RCC 7860 (cell line): ENCODE measurements at regions not wholly inside any gene's neighbourhood (a gene's known extent, or its start where the extent isn't known, plus 50 kb on each side); places are given as distances from the start of the nearest gene placed in this dataset.

ENCODE experiments used
- DNase-seq: peaks from one replicate; pipeline ENCODE4 v3.0.0-alpha.2; 2015; ENCODE audit warnings: low spot score
- FAIRE-seq: peaks from 2 replicates; lab custom pipeline; 2012; peaks lifted over from hg19 to GRCh38; lab: Jason Lieb, UNC

DNA sequence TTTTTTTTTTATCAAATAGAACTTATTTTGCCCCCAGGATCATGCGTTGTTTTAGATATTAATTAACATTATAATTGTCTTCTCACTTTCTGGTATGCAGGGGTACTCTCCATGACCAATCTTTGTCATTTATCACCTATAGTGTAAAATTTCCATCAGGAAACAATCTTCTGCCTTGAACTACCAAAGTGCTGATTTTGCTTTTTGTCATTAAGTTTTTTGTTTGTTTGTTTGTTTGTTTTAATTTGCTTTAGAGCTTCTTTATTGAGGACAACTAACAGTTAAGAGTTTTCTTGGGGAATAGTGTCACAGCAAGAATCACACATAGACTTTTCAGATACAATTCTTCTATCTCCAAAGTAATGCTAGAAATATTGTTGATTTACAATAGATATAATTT is 171.2 kb upstream of the PRPS1L1 start:
- DNase-seq (no peak), FAIRE-seq (no peak)

DNA sequence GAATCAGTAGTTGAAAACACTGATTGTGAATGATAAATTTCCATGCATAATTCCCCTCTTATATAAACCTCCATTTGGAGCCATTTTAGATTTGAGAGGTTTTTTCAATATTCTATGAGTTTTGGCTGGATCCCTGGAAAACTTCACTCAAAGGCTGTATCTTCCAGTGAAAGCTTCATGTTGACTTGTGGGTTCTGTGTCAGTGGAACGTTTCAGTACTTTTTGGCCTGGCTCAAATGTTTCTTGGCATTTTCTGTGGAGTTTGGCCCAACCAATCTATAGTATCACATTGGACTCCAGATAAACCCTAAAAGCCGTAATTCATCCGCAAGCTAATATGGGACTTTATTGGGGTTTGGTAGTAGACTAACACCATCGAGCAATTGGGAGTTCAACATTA is 172.6 kb upstream of the PRPS1L1 start:
- DNase-seq (no peak), FAIRE-seq (no peak)

DNA sequence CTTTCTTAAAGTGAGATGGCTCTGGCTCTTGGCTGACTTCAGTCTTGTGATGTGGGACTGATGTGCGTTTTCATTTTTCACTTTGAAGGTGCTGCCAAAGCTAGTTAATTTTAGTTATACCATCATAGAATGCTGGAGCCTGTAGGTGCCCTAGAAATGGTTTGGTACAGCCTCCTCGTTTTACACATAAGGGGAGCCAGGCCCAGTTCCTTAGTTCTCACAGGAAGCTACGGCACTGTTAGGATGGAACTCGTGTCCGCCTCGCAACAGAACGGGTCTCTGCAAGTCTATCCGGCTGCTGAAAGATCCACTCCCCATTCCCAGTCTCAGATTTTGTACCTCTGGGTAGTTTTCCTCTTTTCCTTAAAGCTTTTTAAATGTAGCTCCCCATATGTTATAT is 173.2 kb upstream of the PRPS1L1 start:
- FAIRE-seq (no peak), DNase-seq (no peak)

DNA sequence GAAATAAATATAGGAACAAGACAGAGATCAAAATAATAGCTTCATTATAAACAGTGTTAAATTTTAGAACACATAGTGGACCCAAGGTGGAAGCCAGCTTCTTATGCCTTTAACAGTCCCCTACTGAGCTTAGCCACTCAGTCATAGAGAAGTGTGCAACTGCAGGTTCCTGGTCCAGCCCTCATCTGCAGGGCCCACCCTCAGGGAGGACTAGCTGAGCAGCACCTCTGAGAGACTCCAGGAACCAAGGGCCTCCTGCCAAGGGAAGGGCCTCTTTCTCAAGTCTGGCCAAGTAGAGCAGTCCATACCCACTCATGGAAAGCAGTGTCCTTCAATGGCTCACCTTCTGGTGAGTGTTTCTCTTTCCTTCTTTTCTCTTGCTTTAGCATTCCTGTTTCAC is 173.7 kb upstream of the PRPS1L1 start:
- DNase-seq, result no peak
- FAIRE-seq, result no peak

DNA sequence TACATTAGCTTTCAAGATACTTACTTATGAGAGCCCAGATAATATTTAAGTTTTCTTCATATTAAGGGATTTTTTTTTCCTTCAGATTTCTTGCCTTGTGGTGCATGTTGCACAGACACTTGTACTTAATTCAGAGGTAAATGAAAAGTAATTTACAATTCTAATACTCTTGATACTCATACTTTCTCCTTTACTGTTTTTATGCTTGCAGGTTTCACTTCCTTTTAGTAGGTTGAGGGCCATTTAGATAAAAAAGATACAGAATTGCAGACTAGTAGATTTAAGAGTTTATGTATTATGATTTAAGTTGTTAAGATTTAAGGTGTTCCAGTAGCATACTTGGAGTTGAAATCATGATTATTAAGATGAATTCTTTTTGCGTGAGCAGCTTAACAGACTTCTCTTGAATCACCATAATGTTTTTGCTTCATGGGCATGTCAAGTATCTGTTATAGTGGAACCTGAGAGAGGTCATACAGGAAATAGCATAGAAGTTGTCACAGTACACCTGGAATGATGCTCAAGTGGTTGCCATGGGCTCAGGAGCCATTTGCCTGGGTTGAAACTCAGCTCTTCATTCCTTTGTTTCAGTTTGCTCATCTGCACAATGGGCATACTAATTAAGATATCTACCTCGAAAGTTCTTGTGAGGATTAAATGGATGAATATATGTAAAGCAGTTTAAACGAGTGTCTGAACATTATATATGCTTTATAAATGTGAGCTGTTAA is 174.8 kb upstream of the PRPS1L1 start:
- FAIRE-seq (no peak), DNase-seq (no peak)

DNA sequence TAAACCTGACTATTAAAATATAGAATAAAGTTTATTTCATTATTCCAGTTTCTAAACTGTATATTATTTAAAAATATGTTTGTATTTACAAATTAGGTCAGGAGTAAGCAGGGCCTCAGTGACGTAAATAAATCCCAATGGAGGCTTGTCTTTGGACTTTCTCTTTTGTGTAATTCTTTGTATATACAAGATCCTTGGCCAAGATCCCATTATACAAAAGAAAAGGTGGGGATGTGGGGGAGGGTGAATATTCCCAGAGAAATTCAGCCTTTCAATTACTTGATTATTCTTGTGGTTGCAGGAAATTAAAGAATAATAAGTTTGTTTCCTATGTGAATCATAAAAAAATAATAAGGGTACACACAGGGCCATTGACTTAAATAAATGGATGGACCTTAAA is 178.7 kb upstream of the PRPS1L1 start:
- no peak for FAIRE-seq
- DNase-seq, result no peak

DNA sequence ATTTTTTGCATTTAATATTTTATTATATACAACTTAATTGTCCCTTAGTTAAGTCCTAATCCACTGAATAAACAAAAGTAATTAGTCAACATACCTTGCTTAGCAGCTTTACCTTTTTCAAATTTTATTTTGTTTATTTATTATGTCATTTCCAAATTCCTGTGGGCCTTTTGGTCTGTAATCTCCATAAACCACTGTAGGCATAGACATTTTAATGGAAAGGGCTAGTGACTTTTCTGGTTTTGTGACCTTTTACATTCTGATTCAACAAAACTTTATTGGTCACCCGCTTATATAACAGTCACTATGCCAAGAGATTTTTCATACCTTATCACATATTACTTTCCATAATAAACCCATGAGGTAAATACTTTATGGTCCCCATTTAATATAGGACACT is 181.3 kb upstream of the PRPS1L1 start:
- DNase-seq, result no peak
- FAIRE-seq, result no peak

DNA sequence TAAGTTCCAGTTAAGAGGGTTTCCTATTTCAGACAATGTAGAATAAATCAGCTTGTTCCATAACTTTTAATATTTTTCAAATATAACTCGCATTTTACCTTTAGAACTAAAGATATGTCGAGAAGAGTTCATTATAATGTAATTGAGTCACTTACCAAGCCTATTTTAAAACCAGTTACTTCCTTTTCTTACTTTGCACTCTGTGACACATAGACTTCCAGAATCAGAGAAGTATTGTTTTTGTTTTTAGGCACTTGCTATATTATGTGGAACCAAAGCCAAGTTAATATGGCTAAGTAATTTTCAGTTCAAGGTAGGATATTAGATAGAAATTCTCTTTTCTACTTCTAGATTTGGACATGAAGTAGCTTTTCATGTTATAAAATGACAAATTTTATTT is 182.7 kb upstream of the PRPS1L1 start:
- DNase-seq (no peak), FAIRE-seq (no peak)

DNA sequence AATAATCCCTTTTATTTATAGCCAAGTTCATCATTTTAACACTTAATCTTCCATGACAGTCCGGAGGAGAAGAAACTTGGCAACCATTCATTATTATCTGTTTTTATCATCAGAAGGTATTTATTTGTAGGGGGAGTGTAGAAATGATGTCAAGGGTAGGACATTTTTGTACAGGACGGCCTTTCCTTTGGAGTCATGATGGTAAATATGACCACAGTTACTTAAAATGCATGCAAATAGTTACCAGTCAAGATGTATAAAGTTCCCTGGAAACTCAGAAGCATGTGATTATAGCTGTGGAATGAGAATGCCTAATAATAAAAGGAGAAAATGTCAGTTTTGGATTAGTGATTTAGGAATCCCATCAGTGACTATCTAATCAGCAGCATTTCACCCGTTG is 183.1 kb upstream of the PRPS1L1 start:
- DNase-seq (no peak), FAIRE-seq (no peak)

DNA sequence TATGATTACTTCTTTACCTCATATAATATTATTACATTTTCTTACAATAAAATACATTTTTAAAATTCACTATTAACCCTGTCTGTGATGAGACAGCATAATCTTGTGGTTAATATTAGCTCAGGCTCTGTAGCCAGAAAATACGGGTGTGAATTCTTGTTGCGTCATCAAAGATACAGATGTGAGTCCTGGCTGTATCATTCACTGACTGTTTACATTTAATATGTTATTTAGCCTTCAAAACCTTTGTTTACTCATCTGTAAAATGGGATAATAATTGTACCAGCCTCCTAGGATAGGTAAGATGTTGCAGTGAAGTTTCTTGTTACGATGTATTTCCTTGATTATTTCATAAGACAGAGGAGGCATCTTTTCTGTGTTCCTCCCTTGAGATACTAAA is 184.7 kb upstream of the PRPS1L1 start:
- DNase-seq (no peak), FAIRE-seq (no peak)

DNA sequence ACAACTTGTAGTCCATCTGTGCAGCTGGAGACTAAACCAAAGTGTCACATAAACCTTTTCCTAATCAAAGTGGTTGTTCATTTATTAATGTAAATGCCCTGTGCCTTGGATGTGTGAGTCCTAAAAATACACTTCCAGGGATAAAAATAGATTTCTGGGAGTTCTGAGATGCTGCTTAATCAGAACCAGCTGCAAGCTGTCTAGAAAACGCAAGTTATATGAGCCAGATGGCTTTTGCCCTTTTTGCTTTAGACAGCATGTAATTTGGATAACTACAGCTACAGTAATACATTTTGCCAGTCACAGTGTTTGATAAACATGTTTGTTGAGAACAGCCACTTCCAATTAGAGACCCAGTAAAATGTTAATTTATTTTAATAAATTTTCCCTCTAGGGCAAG is 185.1 kb upstream of the PRPS1L1 start:
- DNase-seq, result no peak
- FAIRE-seq, result no peak

DNA sequence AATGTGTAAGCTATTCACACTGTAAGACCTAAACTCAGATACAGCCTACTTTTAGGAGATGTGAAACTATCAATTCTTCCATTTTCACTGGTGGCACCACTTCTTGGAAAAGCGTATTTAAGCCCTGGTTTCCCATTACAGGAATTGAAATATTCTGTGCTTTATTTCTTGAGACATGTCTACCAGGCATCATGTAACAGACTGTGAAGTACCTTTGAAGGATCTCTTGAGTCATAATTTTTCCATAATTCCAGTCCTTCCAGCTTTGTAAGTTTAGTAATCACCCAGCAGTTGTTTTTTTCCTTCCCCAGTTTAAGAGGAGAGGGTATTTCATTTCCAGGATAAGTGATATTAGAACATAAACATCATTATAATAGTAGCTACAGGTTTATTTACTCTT is 186.0 kb upstream of the PRPS1L1 start:
- FAIRE-seq (no peak), DNase-seq (no peak)

DNA sequence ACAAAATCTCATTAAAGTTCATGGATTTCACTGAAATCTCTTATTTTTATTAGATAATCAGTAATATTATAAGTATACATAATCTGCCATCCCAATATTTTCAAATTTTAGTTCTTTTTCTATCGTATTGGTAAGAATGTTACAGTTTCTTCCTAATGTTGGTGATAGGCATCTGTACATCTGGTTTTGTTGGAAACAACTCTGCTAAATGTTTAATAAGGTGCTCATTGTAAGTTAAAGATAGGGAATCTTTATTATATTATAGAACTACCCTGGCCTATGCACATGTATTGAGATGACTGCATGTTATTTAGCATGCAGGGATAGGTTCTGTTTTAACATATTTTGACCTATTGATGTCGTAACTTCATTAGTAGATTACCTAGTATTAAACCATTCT is 188.6 kb upstream of the PRPS1L1 start:
- FAIRE-seq (no peak), DNase-seq (no peak)

DNA sequence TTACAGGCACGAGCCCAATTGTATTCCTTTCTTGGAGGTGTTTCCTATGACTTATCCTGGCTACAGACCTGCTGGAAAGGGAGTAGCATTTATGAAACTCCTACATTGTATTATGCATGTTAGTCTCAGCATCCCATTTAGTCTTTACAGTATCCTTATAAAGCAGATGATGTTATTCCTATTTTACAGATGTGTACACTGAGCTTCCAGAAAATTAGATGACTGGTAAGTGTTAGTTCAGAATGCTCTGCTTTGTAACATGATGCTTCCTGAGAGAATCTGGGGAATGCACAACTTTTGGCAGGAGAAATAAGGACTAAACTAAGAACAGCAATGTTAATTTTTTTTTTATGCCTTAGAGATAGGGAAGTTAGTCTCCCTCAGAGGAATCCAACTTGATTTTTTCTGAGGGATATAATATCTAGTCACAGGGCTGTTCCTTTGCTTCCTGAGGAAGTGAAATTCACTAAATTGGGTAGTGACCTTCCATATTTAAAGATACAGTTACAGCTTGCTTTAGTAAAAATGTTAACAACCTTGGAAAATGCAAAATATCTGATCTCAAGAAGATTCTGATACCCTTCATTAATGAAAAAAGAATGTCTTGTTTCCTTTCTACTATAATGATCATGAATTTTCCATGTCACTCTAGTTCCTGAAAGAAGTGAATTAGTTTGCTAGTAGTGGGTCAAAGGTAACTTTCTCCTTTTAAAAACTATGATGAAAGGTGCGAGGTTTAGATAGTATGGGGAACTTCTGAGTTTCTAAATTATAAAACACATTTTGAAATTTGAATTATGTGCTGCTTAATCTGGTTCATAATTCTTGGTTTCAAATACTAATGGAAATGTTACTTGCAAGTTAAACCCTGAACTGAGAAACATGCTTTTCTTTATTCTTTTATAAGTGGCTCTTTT is 194.0 kb upstream of the PRPS1L1 start:
- DNase-seq (no peak), FAIRE-seq (no peak)

DNA sequence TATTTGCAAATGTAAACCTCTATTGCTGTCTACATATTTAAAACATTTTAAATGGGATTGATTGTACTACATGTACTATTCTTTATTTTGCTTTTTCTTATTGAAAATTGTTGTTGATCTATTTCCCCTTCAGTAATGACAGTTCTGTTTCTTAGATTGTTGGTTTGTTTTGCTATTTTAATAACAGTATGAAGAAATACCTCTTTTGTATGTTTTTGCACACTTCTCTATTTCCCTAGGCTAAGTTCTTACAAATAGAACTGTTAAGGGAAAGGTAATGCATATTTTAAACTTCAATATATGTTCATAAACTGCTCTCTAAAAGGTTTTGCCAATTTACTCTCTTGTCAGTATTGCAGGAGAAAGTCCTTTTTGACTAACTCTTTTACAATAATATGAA is 195.0 kb upstream of the PRPS1L1 start:
- FAIRE-seq (no peak), DNase-seq (no peak)

DNA sequence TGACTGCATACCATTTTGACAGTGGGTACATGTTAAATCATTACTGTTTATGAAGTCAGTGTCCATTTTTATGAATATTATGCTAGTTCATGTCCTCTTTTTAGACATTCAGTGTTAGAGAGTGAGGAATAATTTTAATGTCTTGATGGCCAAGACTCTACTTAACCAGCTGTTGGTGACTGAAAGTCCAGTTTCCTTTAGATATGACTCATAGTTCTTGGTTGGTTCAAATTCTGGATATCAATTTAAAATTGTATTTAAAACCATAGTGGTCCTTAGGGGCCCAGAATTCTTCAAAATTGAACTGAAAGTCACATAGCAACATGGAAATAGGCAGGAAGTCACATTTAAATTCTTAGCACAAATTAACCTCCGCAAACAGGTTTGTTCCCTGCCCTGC is 196.5 kb upstream of the PRPS1L1 start:
- no peak for FAIRE-seq
- no peak for DNase-seq

DNA sequence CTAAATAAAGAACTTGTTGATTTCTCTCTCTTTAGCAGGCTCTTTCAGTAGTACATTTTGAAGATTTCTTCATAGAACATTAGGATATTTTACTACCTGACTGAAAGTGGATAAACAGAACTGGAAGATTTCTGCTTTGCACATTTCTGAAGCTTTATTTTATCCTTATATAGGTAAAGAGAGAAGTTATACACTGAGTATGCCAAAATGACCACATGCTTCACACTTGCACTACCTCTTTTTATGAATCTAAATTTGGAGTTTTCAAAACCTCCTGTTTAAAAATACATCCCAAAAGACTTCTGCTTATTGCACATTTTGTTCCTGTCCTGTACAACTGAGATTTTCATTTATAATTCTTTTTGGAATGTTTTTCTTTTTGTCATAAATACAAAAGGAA is 197.4 kb upstream of the PRPS1L1 start:
- DNase-seq (no peak), FAIRE-seq (no peak)

DNA sequence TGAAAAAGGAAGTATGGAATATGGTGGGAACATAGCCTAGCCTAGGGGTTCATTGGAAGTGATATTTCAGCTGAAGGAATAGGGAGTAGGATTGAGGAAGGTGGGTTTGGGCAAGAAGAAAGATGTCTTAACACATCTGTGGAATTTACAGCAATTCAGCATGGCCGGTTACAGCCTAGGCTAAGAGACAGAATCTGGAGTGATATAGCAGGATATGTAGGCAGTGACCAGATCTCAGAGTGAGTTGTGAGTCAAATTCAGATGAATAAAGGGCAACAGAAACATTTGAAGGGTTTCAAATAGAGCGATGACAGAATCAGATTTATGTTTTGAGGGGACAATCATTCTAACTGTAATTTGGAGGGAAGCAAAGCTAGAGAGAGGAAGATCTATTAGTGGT is 199.0 kb upstream of the PRPS1L1 start:
- FAIRE-seq, result no peak
- no peak for DNase-seq

DNA sequence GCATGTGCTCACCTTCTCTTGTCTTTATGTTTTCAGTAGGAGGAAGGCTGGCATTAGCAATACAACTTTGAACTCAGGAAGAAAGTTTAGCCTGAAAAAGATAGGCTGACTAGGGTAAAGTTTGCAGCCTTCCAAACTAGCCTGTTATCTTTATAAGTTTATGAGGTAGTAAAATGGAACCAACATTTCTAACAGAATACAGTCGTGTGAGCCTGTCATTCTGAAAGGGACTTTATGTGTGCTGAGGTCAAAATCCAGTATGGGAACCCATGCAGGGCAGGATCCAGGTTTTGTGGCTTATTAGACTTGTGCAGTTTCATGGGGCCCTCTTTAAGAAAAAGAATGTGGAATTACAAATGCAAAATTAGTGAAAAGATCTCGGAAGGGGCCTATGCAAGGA is 201.0 kb upstream of the PRPS1L1 start:
- FAIRE-seq (no peak), DNase-seq (no peak)

DNA sequence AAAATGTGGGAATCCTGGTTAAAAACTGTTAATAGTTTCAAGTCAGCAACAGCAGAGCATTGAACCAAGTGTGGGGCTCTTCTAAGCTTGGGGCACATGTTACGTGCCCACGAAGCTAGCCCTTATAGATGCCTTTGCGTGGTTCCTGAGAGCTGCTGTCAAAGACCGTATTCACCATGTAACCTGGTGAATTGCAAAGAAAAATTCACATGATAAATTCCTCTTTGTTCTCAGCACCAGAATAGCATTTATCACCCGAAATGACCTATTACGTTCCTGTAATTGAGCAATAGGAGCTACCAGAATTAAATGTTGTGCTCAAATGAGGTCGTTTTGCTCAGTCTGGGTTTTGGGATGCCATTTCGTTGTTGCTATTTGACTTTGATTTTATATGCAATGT is 202.6 kb upstream of the PRPS1L1 start:
- no peak for DNase-seq
- no peak for FAIRE-seq

DNA sequence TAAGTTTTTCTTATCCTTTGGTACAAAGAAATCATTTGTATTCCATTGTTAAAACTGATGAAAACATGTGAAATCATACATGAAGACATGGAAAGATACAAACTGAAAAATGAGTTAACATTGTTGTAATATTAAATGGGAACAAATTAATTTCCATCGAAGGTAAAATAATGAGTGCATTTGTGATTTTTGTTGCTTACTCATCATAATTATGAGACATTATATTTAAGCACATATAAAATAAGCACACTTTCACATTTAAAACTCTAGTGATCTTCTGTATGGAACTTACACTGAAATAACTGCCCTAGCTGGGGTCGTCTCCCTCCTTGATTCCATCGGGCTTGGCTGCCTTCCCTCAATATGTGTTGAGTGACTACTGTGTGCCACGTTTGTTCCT is 204.2 kb upstream of the PRPS1L1 start:
- DNase-seq (no peak), FAIRE-seq (no peak)

DNA sequence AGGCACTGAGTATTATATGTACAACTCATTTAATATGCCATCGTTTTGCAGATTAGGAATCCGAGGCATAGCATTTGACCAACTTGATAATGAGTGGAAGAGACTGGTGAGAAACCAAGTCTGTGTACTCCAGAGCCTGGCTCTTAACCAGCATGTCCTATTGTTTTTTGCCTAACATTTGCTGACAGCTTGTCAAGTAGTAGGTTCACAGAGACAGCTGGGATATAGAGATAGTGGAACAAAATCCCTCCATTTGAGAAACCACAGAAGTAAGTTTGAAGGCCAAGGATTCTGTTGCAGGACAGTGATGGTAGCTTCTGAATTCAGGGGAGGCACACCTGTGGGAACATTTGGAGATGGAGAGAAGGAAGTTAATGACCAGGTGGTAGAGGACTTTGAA is 206.9 kb upstream of the PRPS1L1 start:
- FAIRE-seq, result no peak
- no peak for DNase-seq
